SH-SY5Y (cell line): ENCODE measurements at regions not wholly inside any gene's neighbourhood (a gene's known extent, or its start where the extent isn't known, plus 50 kb on each side); places are given as distances from the start of the nearest gene placed in this dataset.

Experiments
- GATA2 ChIP-seq: IDR thresholded peaks from 2 replicates; pipeline ENCODE4 v1.6.1; 2011; ENCODE audit warnings: mild to moderate bottlenecking, low read depth, low read length
- GATA3 ChIP-seq: IDR thresholded peaks from 2 replicates; pipeline ENCODE4 v1.6.1; 2011; ENCODE audit warnings: low read depth, mild to moderate bottlenecking, low read length, moderate library complexity

DNA sequence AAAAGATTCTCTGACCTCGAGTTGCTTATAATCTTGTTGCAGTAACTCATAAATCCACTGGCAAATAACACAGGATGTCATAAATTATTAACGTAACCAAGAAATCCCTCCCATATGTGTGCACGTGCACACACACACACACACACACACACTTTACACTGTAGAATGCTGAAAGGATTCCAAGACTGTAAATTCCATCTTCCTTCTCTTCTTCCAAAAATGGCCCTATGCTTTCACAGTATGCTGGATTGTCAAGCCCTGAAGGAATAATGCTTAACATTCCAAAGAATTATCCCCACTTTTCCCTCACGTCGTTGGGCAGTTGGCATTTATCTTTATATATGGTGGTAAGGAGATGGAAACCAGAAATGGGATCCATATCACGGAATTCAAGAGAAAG lies 117.5 kb upstream of the CRIM1 start:
- no peak for TF ChIP-seq GATA3
- no peak for TF ChIP-seq GATA2
